OCI-LY7 (cell line): ENCODE measurements at regions not wholly inside any gene's neighbourhood (a gene's known extent, or its start where the extent isn't known, plus 50 kb on each side); places are given as distances from the start of the nearest gene placed in this dataset.

ENCODE experiments used
- BruUV-seq: library from RNA; stranded (reverse); fragments of 400-500 nt; replicated peaks from 2 replicates; lab custom pipeline; 2021; lab: Mats Ljungman, UMichigan
- CTCF ChIA-PET: fragments of 300-600 bp; sonication (Branson Sonifier 250); formaldehyde crosslinking; loops from one replicate; lab custom pipeline; 2022; ENCODE audit warnings: antibody characterized with exemption; ENCODE audit not compliant: unreplicated experiment; lab: Charles Lee
- POLR2A ChIA-PET: fragments of 300-600 bp; sonication (Branson Sonifier 250); formaldehyde crosslinking; loops from one replicate; lab custom pipeline; 2022; ENCODE audit warnings: antibody characterized with exemption; lab: Charles Lee
- DNase-seq: peaks from one replicate; pipeline ENCODE4 v3.0.0-alpha.2; 2015; ENCODE audit warnings: low spot score
- H2AFZ ChIP-seq: fragments of 200-600 bp; sonication (generic), shearing (Covaris generic); 2 replicates; pipeline ENCODE4 v1.6.1; 2014; ENCODE audit warnings: mild to moderate bottlenecking, antibody characterized with exemption, low read length, moderate library complexity
- H3K27ac ChIP-seq: fragments of 200-600 bp; sonication (generic); 2 replicates; pipeline ENCODE4 v1.5.1; 2014; ENCODE audit warnings: mixed run types, low read depth, mild to moderate bottlenecking, moderate library complexity, low read length, inconsistent platforms; ENCODE audit not compliant: poor library complexity, severe bottlenecking
- H3K36me3 ChIP-seq: fragments of 200-600 bp; sonication (generic); 2 replicates; pipeline ENCODE4 v1.6.1; 2014; ENCODE audit warnings: mild to moderate bottlenecking, antibody characterized with exemption, low read length, moderate library complexity, mixed read lengths; ENCODE audit not compliant: insufficient read depth
- H3K4me1 ChIP-seq: fragments of 200-600 bp; sonication (generic); 2 replicates; pipeline ENCODE4 v1.5.1; 2014; ENCODE audit warnings: mild to moderate bottlenecking, low read length; ENCODE audit not compliant: insufficient read depth, poor library complexity, severe bottlenecking
- H3K4me2 ChIP-seq: fragments of 200-600 bp; sonication (generic); 2 replicates; pipeline ENCODE4 v1.6.1; 2014; ENCODE audit warnings: mild to moderate bottlenecking, low read length
- H3K4me3 ChIP-seq: fragments of 200-600 bp; sonication (generic); 2 replicates; pipeline ENCODE4 v1.5.1; 2014; ENCODE audit warnings: mild to moderate bottlenecking, low read depth, low read length; ENCODE audit not compliant: poor library complexity, severe bottlenecking
- H3K79me2 ChIP-seq: fragments of 200-600 bp; sonication (generic); 2 replicates; pipeline ENCODE4 v1.6.1; 2016; ENCODE audit warnings: low read depth, mild to moderate bottlenecking, low read length, moderate library complexity, mixed read lengths; ENCODE audit not compliant: insufficient read depth
- H3K9me2 ChIP-seq: fragments of 200-600 bp; sonication (generic); 2 replicates; pipeline ENCODE4 v1.6.1; 2016; ENCODE audit warnings: mild to moderate bottlenecking, low read length, mixed read lengths; ENCODE audit not compliant: insufficient read depth
- H3K9me3 ChIP-seq: fragments of 200-600 bp; sonication (generic); 2 replicates; pipeline ENCODE4 v1.6.1; 2014; ENCODE audit warnings: mild to moderate bottlenecking, mixed run types, low read length, mixed read lengths
- H4K20me1 ChIP-seq: fragments of 200-600 bp; sonication (generic); 2 replicates; pipeline ENCODE4 v1.6.1; 2014; ENCODE audit warnings: mild to moderate bottlenecking, antibody characterized with exemption, low read length, moderate library complexity, mixed read lengths; ENCODE audit not compliant: insufficient read depth
- CTCF ChIP-seq: fragments of 200-600 bp; sonication (generic); conservative IDR thresholded peaks from 2 replicates; pipeline ENCODE4 v1.5.1; 2014; ENCODE audit warnings: mild to moderate bottlenecking, antibody characterized with exemption, low read length, moderate library complexity, mixed read lengths
- EZH2phosphoT487 ChIP-seq: fragments of 200-600 bp; sonication (generic); IDR thresholded peaks from 2 replicates; pipeline ENCODE4 v1.6.1; 2018; ENCODE audit warnings: low read depth, borderline replicate concordance, mild to moderate bottlenecking, mixed run types, antibody characterized with exemption, low read length, moderate library complexity, mixed read lengths
- intact Hi-C: fragments of 100-400 bp; cut with micrococcal nuclease; formaldehyde crosslinking; loops from one replicate; pipeline ENCODE4 v1.10.0; 2022; ENCODE audit not compliant: unreplicated experiment

GRCh38 chr2:106296182-106296815, 102.2 kb upstream of the UXS1 start:
- H3K79me2 ChIP-seq, result no peaks in the 10 kb centered on the region
- intact Hi-C loops, result no loop called here
- DNase-seq, result no peak
- ChIA-PET POLR2A (no interaction called here), CTCF (no interaction called here)
- BruUV-seq, result no TSS peak
- no peaks in the 10 kb centered on the region for H3K36me3 ChIP-seq
- no peak overlapping the region for H3K27ac ChIP-seq
- H2AFZ ChIP-seq, result no peak overlapping the region
- no peak overlapping the region for H3K4me2 ChIP-seq
- H3K4me1 ChIP-seq, result no peaks in the 10 kb centered on the region
- no peaks in the 10 kb centered on the region for H3K9me3 ChIP-seq
- H3K9me2 ChIP-seq, result no peaks in the 10 kb centered on the region
- H4K20me1 ChIP-seq, result no peaks in the 10 kb centered on the region
- no peak overlapping the region for H3K4me3 ChIP-seq
- TF ChIP-seq EZH2phosphoT487, result no peak
- no peak for TF ChIP-seq CTCF

DNA sequence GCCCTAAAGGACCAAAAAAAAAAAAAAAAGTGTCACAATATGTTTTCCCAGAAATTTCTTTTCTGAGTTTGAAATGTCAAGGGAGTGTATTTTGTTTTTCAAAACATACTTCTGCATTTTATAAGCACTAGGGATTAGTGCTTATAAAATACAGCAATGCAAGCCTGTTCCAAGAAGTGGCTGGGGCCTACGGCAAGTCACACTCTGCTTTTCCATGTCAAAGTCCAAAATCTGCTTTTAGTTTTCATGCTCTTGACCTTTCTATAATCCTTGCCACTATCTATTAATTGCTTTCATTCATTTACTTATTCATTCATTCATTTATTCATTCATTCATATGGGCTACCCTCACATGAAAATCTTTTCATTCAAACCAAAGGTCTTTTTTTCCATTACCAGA, 100.1 kb upstream of the UXS1 start:
- BruUV-seq, result no TSS peak
- ChIA-PET POLR2A (no interaction called here), CTCF (no interaction called here)
- Histone ChIP-seq H3K9me2 (no peaks in the 10 kb centered on the region), H3K36me3 (no peaks in the 10 kb centered on the region), H4K20me1 (no peaks in the 10 kb centered on the region), H3K9me3 (no peaks in the 10 kb centered on the region), H3K4me1 (no peaks in the 10 kb centered on the region), H3K4me2 (no peak overlapping the region), H3K27ac (no peak overlapping the region), H3K79me2 (no peaks in the 10 kb centered on the region), H3K4me3 (no peak overlapping the region), H2AFZ (no peak overlapping the region)
- intact Hi-C loops, result no loop called here
- no peak for TF ChIP-seq CTCF
- no peak for TF ChIP-seq EZH2phosphoT487
- DNase-seq, result no peak

DNA sequence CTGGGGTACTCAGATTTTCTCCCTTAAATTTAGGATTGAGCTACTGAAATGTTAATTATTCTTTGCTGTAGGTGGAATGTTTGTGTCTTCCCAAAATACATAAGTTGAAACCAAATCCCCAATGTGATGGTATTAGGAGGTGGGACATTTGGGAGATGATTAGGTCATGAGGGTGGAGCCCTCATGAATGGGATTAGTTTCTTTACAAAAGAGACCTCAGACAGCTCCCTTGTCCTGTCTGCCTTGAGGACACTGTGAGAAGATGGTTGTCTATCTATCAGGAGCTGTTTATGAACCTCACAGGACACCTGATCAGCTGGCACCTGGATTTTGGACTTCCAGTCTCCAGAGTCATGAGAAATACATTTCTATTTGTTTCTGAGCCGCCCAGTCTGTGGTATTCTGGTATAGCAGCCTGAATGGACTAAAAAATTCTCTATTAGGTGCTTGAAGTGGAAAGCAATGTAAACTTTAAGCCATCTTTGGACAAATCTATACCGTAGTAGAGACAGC, 99.2 kb upstream of the UXS1 start:
- Histone ChIP-seq H3K36me3 (no peaks in the 10 kb centered on the region), H4K20me1 (no peaks in the 10 kb centered on the region), H3K4me1 (no peaks in the 10 kb centered on the region), H3K4me2 (no peak overlapping the region), H3K27ac (no peak overlapping the region), H3K79me2 (no peaks in the 10 kb centered on the region), H3K9me3 (no peaks in the 10 kb centered on the region), H3K4me3 (no peak overlapping the region), H2AFZ (no peak overlapping the region), H3K9me2 (no peaks in the 10 kb centered on the region)
- intact Hi-C loops, result no loop called here
- no TSS peak for BruUV-seq
- TF ChIP-seq CTCF (no peak), EZH2phosphoT487 (no peak)
- DNase-seq, result no peak
- ChIA-PET CTCF (no interaction called here), POLR2A (no interaction called here)
